Fibroblast of peridontal ligament (primary cell): ENCODE measurements at regions not wholly inside any gene's neighbourhood (a gene's known extent, or its start where the extent isn't known, plus 50 kb on each side); places are given as distances from the start of the nearest gene placed in this dataset.
"Not testable (repeated sequence)": the region's sequence is repeated elsewhere in the genome, so short reads cannot be mapped to it uniquely, and the experiment has no call there.

ENCODE experiments used
- DNase-seq: peaks from one replicate; pipeline ENCODE4 v3.0.0-alpha.2; 2010; ENCODE audit errors: extremely low read depth

- peak; percentile 29 for DNase-seq
These were observed 518.0 kb downstream of the XPNPEP1 start for GRCh38 chr10:109405338-109405737.

DNA sequence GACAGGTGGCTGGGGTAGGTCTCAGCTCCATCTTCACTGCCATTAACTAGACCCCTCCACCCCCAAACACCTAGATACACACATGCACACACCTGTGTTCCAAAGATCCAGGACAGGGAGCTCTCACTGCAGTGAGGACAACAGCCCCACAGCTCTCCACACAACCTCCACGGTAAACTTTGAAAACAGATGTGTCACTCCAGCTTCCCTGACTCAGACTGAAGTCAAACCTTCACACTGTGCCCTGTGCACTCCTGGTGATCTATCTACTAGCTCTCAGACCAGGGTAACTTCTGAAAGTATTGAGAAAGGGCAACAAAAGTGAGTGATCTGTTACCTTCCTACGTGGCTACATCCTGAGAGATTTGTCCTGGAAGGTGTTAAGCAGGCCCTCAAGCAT, 519.8 kb downstream of the XPNPEP1 start:
- DNase-seq = no peak

- no peak for DNase-seq
These were observed 529.9 kb downstream of the XPNPEP1 start for GRCh38 chr10:109393425-109393824.

DNA sequence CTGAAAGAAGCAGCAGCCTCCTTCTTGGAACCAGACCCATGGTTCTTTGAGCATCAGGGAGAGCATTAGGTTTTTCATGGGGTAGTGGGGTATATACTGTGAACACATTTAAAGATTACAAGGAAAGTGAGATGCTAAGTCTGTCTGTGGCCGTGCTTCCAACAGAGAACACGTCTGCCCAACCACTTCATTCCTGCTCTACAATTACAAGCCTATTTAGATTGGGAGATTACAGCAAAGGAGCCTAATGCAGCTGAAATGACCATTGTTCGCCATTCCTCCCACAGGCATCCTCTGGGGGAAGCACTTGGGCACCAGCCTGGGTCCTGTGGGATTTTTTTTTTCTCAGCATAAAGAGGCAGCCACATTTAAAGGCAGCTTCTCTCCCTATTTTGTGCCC, 536.4 kb downstream of the XPNPEP1 start:
- DNase-seq = no peak

GRCh38 chr10:109386101-109386500, 537.2 kb downstream of the XPNPEP1 start:
- no peak for DNase-seq

DNA sequence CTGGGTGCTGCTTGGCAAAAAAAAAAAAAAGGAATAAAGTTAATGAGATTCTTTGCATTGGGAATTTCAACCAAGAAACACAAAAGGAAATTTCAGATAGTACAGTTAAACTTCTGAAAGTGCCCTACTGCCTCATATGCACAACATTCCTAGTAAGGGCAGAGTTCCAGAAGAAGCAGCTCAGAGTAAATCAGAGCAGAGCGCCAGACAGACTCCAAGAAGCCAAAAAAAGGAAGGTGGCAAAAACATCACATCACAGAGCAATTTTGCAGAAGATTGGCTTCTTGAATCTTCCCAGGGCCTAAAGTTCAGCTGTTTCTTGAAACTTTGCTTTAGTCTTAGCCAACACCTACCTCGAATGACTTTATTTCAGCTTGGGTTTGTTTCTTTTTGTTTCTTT, 544.1 kb downstream of the XPNPEP1 start:
- no peak for DNase-seq

GRCh38 chr10:109374215-109374614, 549.1 kb downstream of the XPNPEP1 start:
- peak; percentile 3 for DNase-seq

- DNase-seq = no peak
These were observed 564.0 kb downstream of the XPNPEP1 start for GRCh38 chr10:109359316-109359715.

- no peak for DNase-seq
These were observed 565.0 kb downstream of the XPNPEP1 start for GRCh38 chr10:109358325-109358724.

- no peak for DNase-seq
These were observed 575.0 kb downstream of the XPNPEP1 start for GRCh38 chr10:109348324-109348723.

- DNase-seq = no peak
These were observed 580.0 kb downstream of the XPNPEP1 start for GRCh38 chr10:109343293-109343692.

GRCh38 chr10:109341986-109342385, 581.3 kb downstream of the XPNPEP1 start:
- no peak for DNase-seq

DNA sequence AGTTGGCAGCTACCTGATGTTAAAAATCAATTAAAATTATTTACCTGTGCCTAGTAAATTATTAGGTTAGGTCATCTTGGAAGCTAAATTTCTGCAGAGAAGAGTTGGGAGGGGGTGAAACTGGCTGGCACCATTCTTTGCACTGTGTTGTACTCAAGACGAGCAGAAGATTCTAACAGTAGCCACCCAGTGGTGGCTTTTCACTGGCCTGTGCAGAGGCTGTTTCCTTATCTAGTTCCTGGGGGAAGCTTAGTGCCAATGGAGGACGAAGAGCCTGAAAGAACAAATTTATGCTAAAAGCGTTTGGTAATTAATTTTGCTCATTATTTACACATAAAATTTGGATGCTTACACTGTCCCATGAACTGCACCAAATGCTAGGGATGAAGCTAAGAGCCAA, 595.3 kb downstream of the XPNPEP1 start:
- no peak for DNase-seq

- DNase-seq = no peak
These were observed 596.0 kb downstream of the XPNPEP1 start for GRCh38 chr10:109327266-109327665.

DNA sequence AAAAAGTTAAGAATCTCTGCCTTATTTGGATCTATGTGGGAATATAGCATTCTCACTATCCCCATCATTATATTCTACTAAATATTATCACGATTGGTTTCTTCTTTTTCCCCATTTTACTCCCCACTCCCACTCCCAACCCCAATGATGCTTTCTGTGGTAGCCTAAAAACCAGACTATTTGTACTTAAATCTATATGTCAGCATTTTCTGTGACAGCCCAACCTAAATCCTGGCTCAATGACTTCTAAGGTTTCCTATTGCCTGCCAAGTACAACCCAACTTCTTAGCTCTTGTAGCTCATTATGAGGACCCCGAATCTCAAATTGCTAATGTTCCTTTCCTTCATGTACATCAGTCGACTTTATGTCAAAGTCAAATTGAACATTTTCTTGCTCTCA, 598.6 kb downstream of the XPNPEP1 start:
- no peak for DNase-seq

DNA sequence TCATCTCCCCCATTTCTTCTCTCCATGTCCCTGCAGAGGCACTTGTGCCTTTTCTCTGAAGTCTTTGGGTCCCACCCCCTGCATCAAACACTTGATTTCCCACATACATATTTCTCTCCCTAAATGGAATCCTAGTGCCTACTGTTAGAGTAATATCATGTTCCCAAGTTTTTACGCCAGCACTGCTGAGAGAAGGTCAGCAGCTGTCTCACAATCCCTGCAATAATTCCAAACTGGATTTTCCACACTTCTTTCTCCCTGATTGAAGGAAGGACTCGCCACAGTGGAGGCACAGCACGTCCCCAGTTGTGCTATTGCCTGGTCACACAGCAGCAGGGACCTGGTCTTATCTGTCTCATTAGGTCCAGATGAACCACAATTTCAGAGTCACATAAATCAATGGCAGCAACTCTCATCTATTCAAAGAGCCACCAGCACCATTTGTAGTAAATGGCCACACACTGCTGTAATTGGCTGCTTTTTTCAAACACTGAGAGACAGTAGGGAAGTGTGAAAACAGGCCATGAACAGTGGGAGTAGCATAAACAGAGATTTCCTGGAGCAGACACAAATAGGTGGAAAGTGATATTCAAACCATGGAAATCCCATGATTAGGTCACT, 605.5 kb downstream of the XPNPEP1 start:
- no peak for DNase-seq

DNA sequence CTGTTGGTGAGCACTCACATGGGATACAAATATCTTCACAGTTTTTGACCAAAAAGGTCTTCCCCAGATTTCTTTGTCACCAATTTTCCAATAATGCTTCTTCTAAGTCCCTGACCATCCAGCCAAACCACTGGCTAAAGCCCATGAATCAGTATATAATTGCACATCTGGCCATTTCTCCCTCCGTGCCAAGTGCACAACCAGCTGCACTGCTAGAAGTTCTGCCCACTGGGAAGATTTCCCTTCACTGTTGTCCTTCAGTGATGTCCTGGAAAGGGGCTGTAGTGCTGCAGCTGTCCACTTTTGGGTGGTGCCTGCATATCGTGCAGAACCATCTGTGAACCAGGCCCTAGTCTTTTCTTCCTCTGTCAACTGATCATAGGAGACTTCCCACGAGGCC, 609.3 kb downstream of the XPNPEP1 start:
- not testable (repeated sequence) for DNase-seq

GRCh38 chr10:109312555-109312954, 610.8 kb downstream of the XPNPEP1 start:
- DNase-seq = not testable (repeated sequence)

DNA sequence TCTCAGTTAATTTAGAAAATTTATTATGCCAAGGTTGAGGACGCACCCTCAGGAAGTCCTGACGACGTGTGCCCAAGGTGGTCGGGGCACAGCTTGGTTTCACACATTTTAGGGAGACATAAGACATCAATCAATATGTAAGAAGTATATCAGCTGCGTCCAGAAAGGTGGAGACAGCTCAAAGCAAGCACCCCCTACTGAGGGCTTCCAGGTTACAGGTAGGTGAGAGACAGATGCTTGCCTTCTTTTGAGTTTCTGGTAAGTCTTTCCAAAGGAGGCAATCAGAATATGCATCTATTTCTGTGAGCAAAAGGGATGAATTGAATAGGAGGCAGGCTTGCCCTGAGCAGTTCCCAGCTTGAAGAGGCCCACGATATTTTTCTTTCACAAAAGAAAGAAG, 614.3 kb downstream of the XPNPEP1 start:
- DNase-seq = no peak

DNA sequence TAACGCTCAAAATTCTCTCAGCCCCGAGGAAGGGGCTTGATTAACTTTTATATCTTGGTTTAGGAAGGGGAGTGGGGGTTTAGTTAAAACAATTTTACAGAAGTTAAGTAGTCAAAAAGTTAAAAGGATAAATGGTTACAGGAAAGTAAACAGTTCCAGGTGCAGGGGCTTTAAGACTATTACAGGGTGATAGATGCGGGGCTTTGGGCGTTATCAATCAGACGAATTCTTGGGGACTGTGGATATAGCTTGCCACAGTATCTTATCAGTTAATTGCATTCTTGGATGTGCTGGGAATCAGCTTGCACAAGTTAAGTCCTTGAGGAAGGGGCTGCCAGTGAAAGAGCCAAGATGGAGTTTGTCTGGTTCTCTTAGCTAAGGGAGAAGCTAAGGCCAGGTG, 616.2 kb downstream of the XPNPEP1 start:
- not testable (repeated sequence) for DNase-seq

DNA sequence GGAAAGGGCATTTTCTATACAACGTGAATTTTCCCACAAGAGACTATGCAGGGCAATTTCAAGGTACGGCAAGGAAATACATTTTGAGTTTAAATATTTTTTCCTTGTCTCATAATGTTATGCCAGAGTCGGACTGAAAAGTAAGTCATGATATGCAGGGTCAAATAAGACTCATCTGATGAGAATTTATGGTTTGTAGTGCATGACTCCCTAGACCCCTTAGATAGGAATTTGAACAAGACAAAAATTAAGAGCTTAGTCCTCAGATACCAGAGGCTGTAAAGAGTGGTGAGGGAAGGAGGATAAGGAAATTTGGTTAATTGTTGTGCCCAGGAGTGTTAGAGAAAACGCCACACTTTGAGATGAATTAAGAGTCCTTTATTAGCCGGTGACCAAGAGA, 616.6 kb downstream of the XPNPEP1 start:
- no peak for DNase-seq

GRCh38 chr10:109287858-109288257, 635.5 kb downstream of the XPNPEP1 start:
- no peak for DNase-seq

- DNase-seq = peak; percentile 86
These were observed 640.8 kb downstream of the XPNPEP1 start for GRCh38 chr10:109282510-109282909.

- no peak for DNase-seq
These were observed 642.0 kb downstream of the XPNPEP1 start for GRCh38 chr10:109281347-109281746.
